DOHH2 (cell line): ENCODE measurements at regions not wholly inside any gene's neighbourhood (a gene's known extent, or its start where the extent isn't known, plus 50 kb on each side); places are given as distances from the start of the nearest gene placed in this dataset.

Source experiments
- H3F3A ChIP-seq: fragments of 200-600 bp; sonication (generic), shearing (Covaris generic); 2 replicates; pipeline ENCODE4 v1.6.0; 2016; ENCODE audit warnings: antibody characterized with exemption, mild to moderate bottlenecking; ENCODE audit not compliant: control insufficient read depth, insufficient read depth
- H3K27ac ChIP-seq: fragments of 200-600 bp; sonication (generic); 2 replicates; pipeline ENCODE4 v1.5.1; 2014; ENCODE audit warnings: low read depth, mild to moderate bottlenecking, low read length, moderate library complexity
- H3K27me3 ChIP-seq: fragments of 200-600 bp; sonication (generic); 2 replicates; pipeline ENCODE4 v1.6.1; 2014; ENCODE audit warnings: mild to moderate bottlenecking, low read length, mixed read lengths; ENCODE audit not compliant: control insufficient read depth
- H3K36me3 ChIP-seq: fragments of 200-600 bp; sonication (generic); 2 replicates; pipeline ENCODE4 v1.6.1; 2014; ENCODE audit warnings: mild to moderate bottlenecking, low read length, moderate library complexity, mixed read lengths; ENCODE audit not compliant: control insufficient read depth
- H3K4me1 ChIP-seq: fragments of 200-600 bp; sonication (generic); 2 replicates; pipeline ENCODE4 v1.6.1; 2014; ENCODE audit warnings: mild to moderate bottlenecking, low read length, mixed read lengths; ENCODE audit not compliant: control insufficient read depth
- H3K4me2 ChIP-seq: fragments of 200-600 bp; sonication (generic); 2 replicates; pipeline ENCODE4 v1.6.0; 2014; ENCODE audit warnings: mild to moderate bottlenecking, low read length, moderate library complexity
- H3K4me3 ChIP-seq: fragments of 200-600 bp; sonication (generic); 2 replicates; pipeline ENCODE4 v1.5.1; 2014; ENCODE audit warnings: mild to moderate bottlenecking, low read length, mixed read lengths
- H3K79me2 ChIP-seq: fragments of 200-600 bp; sonication (generic); 2 replicates; pipeline ENCODE4 v1.6.1; 2014; ENCODE audit warnings: mild to moderate bottlenecking, low read length, mixed read lengths; ENCODE audit not compliant: control insufficient read depth
- H3K9me2 ChIP-seq: fragments of 200-600 bp; sonication (generic); replicated peaks from 2 replicates; pipeline ENCODE4 v1.6.1; 2014; ENCODE audit warnings: mild to moderate bottlenecking, low read length, mixed read lengths; ENCODE audit not compliant: control insufficient read depth
- H3K9me3 ChIP-seq: fragments of 200-600 bp; sonication (generic); 2 replicates; pipeline ENCODE4 v1.6.1; 2014; ENCODE audit warnings: antibody characterized with exemption, low read length, mixed read lengths; ENCODE audit not compliant: control insufficient read depth, insufficient read depth
- H4K20me1 ChIP-seq: fragments of 200-600 bp; sonication (generic); 2 replicates; pipeline ENCODE4 v1.6.0; 2014; ENCODE audit warnings: low read depth, mild to moderate bottlenecking, antibody characterized with exemption, low read length, moderate library complexity; ENCODE audit not compliant: control insufficient read depth, insufficient read depth
- CTCF ChIP-seq: fragments of 200-600 bp; sonication (generic); IDR thresholded peaks from one replicate; pipeline ENCODE4 v1.5.1; 2014; ENCODE audit warnings: antibody characterized with exemption, mild to moderate bottlenecking, low read depth, low read length; ENCODE audit not compliant: poor library complexity, severe bottlenecking
- EZH2phosphoT487 ChIP-seq: fragments of 200-600 bp; sonication (generic); IDR thresholded peaks from 2 replicates; pipeline ENCODE4 v1.6.1; 2017; ENCODE audit warnings: borderline replicate concordance, mild to moderate bottlenecking, antibody characterized with exemption, low read length, moderate library complexity, mixed read lengths

DNA sequence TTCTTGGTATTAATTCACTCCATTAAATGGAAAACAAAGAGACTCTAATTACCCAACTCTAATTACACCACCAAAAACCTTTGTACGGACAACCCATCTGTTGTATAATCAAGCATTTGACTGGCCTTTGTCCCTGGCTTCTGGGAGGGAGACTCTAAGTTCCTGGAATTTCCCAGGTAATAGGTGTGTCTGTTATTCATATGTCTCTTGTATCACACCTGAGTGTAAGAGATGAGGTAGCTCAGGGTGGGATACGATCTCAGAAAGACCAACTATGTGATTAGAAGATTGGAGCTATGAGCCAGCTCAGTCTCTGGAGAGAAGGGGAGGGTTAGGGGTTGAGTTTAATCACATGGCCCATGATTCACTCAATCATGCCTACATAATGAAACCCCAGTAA, 94.7 kb upstream of the PLXNC1 start:
- Histone ChIP-seq H3K27ac (no peak overlapping the region), H3K9me3 (no peaks in the 10 kb centered on the region), H3K79me2 (no peaks in the 10 kb centered on the region), H3K36me3 (no peaks in the 10 kb centered on the region), H3K4me1 (no peaks in the 10 kb centered on the region), H3K9me2 (no peaks in the 10 kb centered on the region), H3K4me2 (no peak overlapping the region), H3K27me3 (no peaks in the 10 kb centered on the region), H3F3A (no peaks in the 10 kb centered on the region), H3K4me3 (no peak overlapping the region), H4K20me1 (no peaks in the 10 kb centered on the region)
- TF ChIP-seq CTCF (no peak), EZH2phosphoT487 (no peak)

DNA sequence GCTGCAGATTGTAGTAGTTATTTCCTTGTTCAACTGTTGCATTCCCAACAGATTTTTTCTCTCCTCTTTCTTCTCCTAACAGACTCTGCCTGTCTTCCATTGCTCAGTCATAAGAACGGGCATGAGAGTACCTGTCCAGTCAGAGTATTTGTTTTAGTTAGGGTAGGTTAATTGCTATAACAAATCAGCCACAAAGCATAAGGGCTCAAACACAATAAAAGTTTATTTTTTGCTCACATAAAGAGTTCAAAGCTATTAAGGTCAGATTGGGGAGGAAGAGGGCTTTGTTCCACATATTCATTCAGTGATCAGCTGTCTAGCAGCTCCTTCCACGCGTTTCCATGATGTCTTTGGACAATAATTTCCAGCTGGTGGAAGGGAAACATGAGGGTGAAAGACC, 92.8 kb upstream of the PLXNC1 start:
- H3K4me3 ChIP-seq, result no peak overlapping the region
- H3K9me2 ChIP-seq, result no peaks in the 10 kb centered on the region
- H3K4me2 ChIP-seq, result no peak overlapping the region
- H3K27me3 ChIP-seq, result no peaks in the 10 kb centered on the region
- TF ChIP-seq EZH2phosphoT487 (no peak), CTCF (no peak)
- no peaks in the 10 kb centered on the region for H3K9me3 ChIP-seq
- no peaks in the 10 kb centered on the region for H3K36me3 ChIP-seq
- no peaks in the 10 kb centered on the region for H3K4me1 ChIP-seq
- no peaks in the 10 kb centered on the region for H3F3A ChIP-seq
- no peaks in the 10 kb centered on the region for H4K20me1 ChIP-seq
- no peak overlapping the region for H3K27ac ChIP-seq
- H3K79me2 ChIP-seq, result no peaks in the 10 kb centered on the region

- no peaks in the 10 kb centered on the region for H3K9me2 ChIP-seq
- H3F3A ChIP-seq, result no peaks in the 10 kb centered on the region
- H3K79me2 ChIP-seq, result no peaks in the 10 kb centered on the region
- no peaks in the 10 kb centered on the region for H3K4me1 ChIP-seq
- H4K20me1 ChIP-seq, result no peaks in the 10 kb centered on the region
- TF ChIP-seq CTCF (no peak), EZH2phosphoT487 (no peak)
- H3K9me3 ChIP-seq, result no peaks in the 10 kb centered on the region
- no peaks in the 10 kb centered on the region for H3K36me3 ChIP-seq
- H3K4me2 ChIP-seq, result no peak overlapping the region
- H3K27me3 ChIP-seq, result no peaks in the 10 kb centered on the region
- H3K4me3 ChIP-seq, result no peak overlapping the region
- H3K27ac ChIP-seq, result no peak overlapping the region
Measured at GRCh38 chr12:94056419-94057158, 91.8 kb upstream of the PLXNC1 start.
